AML-193 (cell line): ENCODE measurements at regions not wholly inside any gene's neighbourhood (a gene's known extent, or its start where the extent isn't known, plus 50 kb on each side); places are given as distances from the start of the nearest gene placed in this dataset.

Source experiments
- DNase-seq, 2 experiments: peaks; one replicate each; lab custom pipeline; 2025; lab: John Stamatoyannopoulos, UW

- peak; percentile 54 to 76 for DNase-seq
These were observed 70.6 kb upstream of the KLF7 start for GRCh38 chr2:207236156-207236935.

- DNase-seq: peak; percentile 94
These were observed 73.3 kb upstream of the KLF7 start for GRCh38 chr2:207238831-207239701.

GRCh38 chr2:207239754-207240494, 74.2 kb upstream of the KLF7 start:
- no peak for DNase-seq

- DNase-seq: peak; percentile 36 to 50
These were observed 74.9 kb upstream of the KLF7 start for GRCh38 chr2:207240649-207241048.

- DNase-seq: no peak
These were observed 75.5 kb upstream of the KLF7 start for GRCh38 chr2:207241198-207241597.

GRCh38 chr2:207243601-207244000, 77.9 kb upstream of the KLF7 start:
- no peak for DNase-seq

- DNase-seq: no peak
These were observed 79.5 kb upstream of the KLF7 start for GRCh38 chr2:207244971-207245925.

GRCh38 chr2:207248702-207249377, 83.1 kb upstream of the KLF7 start:
- DNase-seq: no peak

GRCh38 chr2:207251022-207251421, 85.3 kb upstream of the KLF7 start:
- DNase-seq: no peak

- DNase-seq: no peak
These were observed 85.9 kb upstream of the KLF7 start for GRCh38 chr2:207251573-207252192.

GRCh38 chr2:207252416-207252815, 86.7 kb upstream of the KLF7 start:
- no peak for DNase-seq

GRCh38 chr2:207252979-207253645, 87.4 kb upstream of the KLF7 start:
- DNase-seq: no peak

- no peak for DNase-seq
These were observed 88.1 kb upstream of the KLF7 start for GRCh38 chr2:207253666-207254345.

GRCh38 chr2:207254591-207255464, 89.1 kb upstream of the KLF7 start:
- DNase-seq: peak; percentile 74 to 79

GRCh38 chr2:207255565-207256470, 90.1 kb upstream of the KLF7 start:
- DNase-seq: no peak

- DNase-seq: no peak
These were observed 90.9 kb upstream of the KLF7 start for GRCh38 chr2:207256476-207257207.
